Fibroblast of lung (primary cell): ENCODE measurements at regions not wholly inside any gene's neighbourhood (a gene's known extent, or its start where the extent isn't known, plus 50 kb on each side); places are given as distances from the start of the nearest gene placed in this dataset.

ENCODE experiments used
- CTCF ChIP-seq, 2 donors: IDR thresholded peaks in 1 of 2; conservative IDR thresholded peaks in 1 of 2; 1 replicate in 1 of 2; 2 replicates in 1 of 2; pipeline ENCODE4 v1.5.1; 2011 to 2012; ENCODE audit warnings: low read length in 2 of 2, control low read depth in 1 of 2, inconsistent platforms in 1 of 2, low read depth in 1 of 2, mild to moderate bottlenecking in 1 of 2
- EZH2 ChIP-seq: IDR thresholded peaks from 2 replicates; pipeline ENCODE4 v1.5.1; 2012; ENCODE audit warnings: low read length, control low read depth, mild to moderate bottlenecking; ENCODE audit errors: missing control alignments

GRCh38 chr2:18824325-18824790 is 235.0 kb upstream of the NT5C1B start:
- TF ChIP-seq CTCF (conservative IDR thresholded peaks at IDR 0.05 in 1 of 2, IDR thresholded peaks at IDR 0.05 in 1 of 2; ENCODE audit: low read depth in 1 of 2, low read length in 2 of 2) (no peak), EZH2 (no peak)
